ENCODE measurements at regions not wholly inside any gene's neighbourhood (a gene's known extent, or its start where the extent isn't known, plus 50 kb on each side); places are given as distances from the start of the nearest gene placed in this dataset.
"Not testable (repeated sequence)": the region's sequence is repeated elsewhere in the genome, so short reads cannot be mapped to it uniquely, and the experiment has no call there.

- H3K4me3 Mint-ChIP-seq: no peak overlapping the region
Observed at GRCh38 chr12:131473261-131473660, 237.6 kb upstream of the SFSWAP start.

GRCh38 chr12:131473741-131474709 is 236.9 kb upstream of the SFSWAP start:
- Mint-ChIP-seq H3K36me3 (ENCODE audit: low read depth) (no peaks in the 10 kb centered on the region), H3K4me3 (no peak overlapping the region), H3K27me3 (ENCODE audit: insufficient read depth) (no peaks in the 10 kb centered on the region), H3K9me3 (peaks cover 32% of the 10 kb centered on the region), H3K27ac (no peak overlapping the region), H3K4me1 (ENCODE audit: low read depth) (no peaks in the 10 kb centered on the region)
- DNase-seq: no peak
- TF ChIP-seq, protein P1, sequence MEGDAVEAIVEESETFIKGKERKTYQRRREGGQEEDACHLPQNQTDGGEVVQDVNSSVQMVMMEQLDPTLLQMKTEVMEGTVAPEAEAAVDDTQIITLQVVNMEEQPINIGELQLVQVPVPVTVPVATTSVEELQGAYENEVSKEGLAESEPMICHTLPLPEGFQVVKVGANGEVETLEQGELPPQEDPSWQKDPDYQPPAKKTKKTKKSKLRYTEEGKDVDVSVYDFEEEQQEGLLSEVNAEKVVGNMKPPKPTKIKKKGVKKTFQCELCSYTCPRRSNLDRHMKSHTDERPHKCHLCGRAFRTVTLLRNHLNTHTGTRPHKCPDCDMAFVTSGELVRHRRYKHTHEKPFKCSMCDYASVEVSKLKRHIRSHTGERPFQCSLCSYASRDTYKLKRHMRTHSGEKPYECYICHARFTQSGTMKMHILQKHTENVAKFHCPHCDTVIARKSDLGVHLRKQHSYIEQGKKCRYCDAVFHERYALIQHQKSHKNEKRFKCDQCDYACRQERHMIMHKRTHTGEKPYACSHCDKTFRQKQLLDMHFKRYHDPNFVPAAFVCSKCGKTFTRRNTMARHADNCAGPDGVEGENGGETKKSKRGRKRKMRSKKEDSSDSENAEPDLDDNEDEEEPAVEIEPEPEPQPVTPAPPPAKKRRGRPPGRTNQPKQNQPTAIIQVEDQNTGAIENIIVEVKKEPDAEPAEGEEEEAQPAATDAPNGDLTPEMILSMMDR (IDR thresholded peaks at IDR 0.05): no peak

More at GRCh38 chr12:131473261-131473660, 237.6 kb upstream of the SFSWAP start:
- no peaks in the 10 kb centered on the region for H3K4me1 Mint-ChIP-seq (ENCODE audit: low read depth)
- H3K27ac Mint-ChIP-seq: no peak overlapping the region
- peaks cover 29% of the 10 kb centered on the region for H3K9me3 Mint-ChIP-seq
- H3K36me3 Mint-ChIP-seq (ENCODE audit: low read depth): no peaks in the 10 kb centered on the region
- no peaks in the 10 kb centered on the region for H3K27me3 Mint-ChIP-seq (ENCODE audit: insufficient read depth)
- DNase-seq: no peak
- TF ChIP-seq, protein P1 (IDR thresholded peaks at IDR 0.05): no peak

DNA sequence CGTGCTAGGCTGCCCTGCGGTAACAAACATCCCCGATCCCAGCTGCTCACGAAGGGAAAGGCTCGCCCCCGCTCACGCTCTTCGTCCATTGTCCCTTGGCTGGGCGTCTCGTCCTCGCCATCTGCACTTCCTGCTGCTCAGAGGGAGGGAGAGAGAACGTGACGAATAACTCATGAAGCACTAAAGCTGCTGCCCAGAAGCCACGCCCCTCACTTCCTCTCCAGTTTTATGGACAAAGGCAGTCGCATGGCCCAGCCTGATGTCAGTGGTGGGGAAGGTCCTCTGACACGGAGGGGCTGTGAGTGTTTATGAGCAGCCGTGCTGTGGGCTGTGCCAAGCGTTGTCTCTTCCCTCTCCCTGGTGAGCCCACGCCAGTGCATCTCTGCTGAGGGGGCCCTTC is 235.9 kb upstream of the SFSWAP start:
- H3K4me1 Mint-ChIP-seq (ENCODE audit: low read depth); H3K27ac Mint-ChIP-seq; H3K36me3 Mint-ChIP-seq (ENCODE audit: low read depth); DNase-seq; H3K4me3 Mint-ChIP-seq; H3K27me3 Mint-ChIP-seq (ENCODE audit: insufficient read depth): not testable (repeated sequence)
- peaks cover 36% of the 10 kb centered on the region for H3K9me3 Mint-ChIP-seq

- Mint-ChIP-seq H3K9me3 (peaks cover 33% of the 10 kb centered on the region), H3K36me3 (ENCODE audit: low read depth) (no peaks in the 10 kb centered on the region; the same call in 1 of the 2 replicates), H3K4me3 (no peak overlapping the region), H3K27me3 (ENCODE audit: insufficient read depth) (peaks cover 2% of the 10 kb centered on the region; the same call in 1 of the 2 replicates), H3K4me1 (ENCODE audit: low read depth) (no peaks in the 10 kb centered on the region), H3K27ac (no peak overlapping the region)
- TF ChIP-seq, protein P1 (IDR thresholded peaks at IDR 0.05): no peak
- no peak for DNase-seq
Observed at GRCh38 chr12:131477613-131478012, 233.3 kb upstream of the SFSWAP start.

- TF ChIP-seq, protein P1 (IDR thresholded peaks at IDR 0.05): no peak
- DNase-seq: no peak
- H3K27me3 Mint-ChIP-seq (ENCODE audit: insufficient read depth): peaks cover 2% of the 10 kb centered on the region; the same call in 1 of the 2 replicates
- peaks cover 5% of the 10 kb centered on the region; the same call in 1 of the 2 replicates for H3K36me3 Mint-ChIP-seq (ENCODE audit: low read depth)
- H3K9me3 Mint-ChIP-seq: peaks cover 38% of the 10 kb centered on the region
- no peak overlapping the region for H3K4me3 Mint-ChIP-seq
- no peak overlapping the region for H3K27ac Mint-ChIP-seq
- H3K4me1 Mint-ChIP-seq (ENCODE audit: low read depth): no peaks in the 10 kb centered on the region
Observed at GRCh38 chr12:131478468-131478867, 232.4 kb upstream of the SFSWAP start.

- Mint-ChIP-seq H3K27ac (no peak overlapping the region), H3K4me3 (no peak overlapping the region), H3K9me3 (peaks cover 55% of the 10 kb centered on the region), H3K36me3 (ENCODE audit: low read depth) (peaks cover 5% of the 10 kb centered on the region; the same call in 1 of the 2 replicates), H3K27me3 (ENCODE audit: insufficient read depth) (peaks cover 2% of the 10 kb centered on the region; the same call in 1 of the 2 replicates), H3K4me1 (ENCODE audit: low read depth) (no peaks in the 10 kb centered on the region)
- TF ChIP-seq, protein P1 (IDR thresholded peaks at IDR 0.05): no peak
- no peak for DNase-seq
Observed at GRCh38 chr12:131482199-131482598, 228.7 kb upstream of the SFSWAP start.
